H9 (cell line): ENCODE measurements at regions not wholly inside any gene's neighbourhood (a gene's known extent, or its start where the extent isn't known, plus 50 kb on each side); places are given as distances from the start of the nearest gene placed in this dataset.

Experiments
- DNase-seq: peaks from one replicate; pipeline ENCODE4 v3.0.0-alpha.2; 2017
- H2AFZ ChIP-seq: one replicate; pipeline ENCODE4 v1.6.1; 2013; ENCODE audit warnings: mild to moderate bottlenecking, low read length, control low read depth, moderate library complexity
- H2AK5ac ChIP-seq: 2 replicates; pipeline ENCODE4 v1.6.1; 2013; ENCODE audit warnings: low read length, control low read depth, mixed read lengths; ENCODE audit not compliant: insufficient read length
- H2BK120ac ChIP-seq: one replicate; pipeline ENCODE4 v1.6.1; 2013; ENCODE audit warnings: low read depth, mild to moderate bottlenecking, low read length, control low read depth, inconsistent platforms; ENCODE audit not compliant: poor library complexity, severe bottlenecking
- H2BK12ac ChIP-seq: 2 replicates; pipeline ENCODE4 v1.6.1; 2013; ENCODE audit warnings: low read length, control low read depth, mixed read lengths, low read depth; ENCODE audit not compliant: insufficient read length
- H2BK15ac ChIP-seq: 2 replicates; pipeline ENCODE4 v1.6.1; 2013; ENCODE audit warnings: low read depth, low read length, control low read depth
- H2BK20ac ChIP-seq: one replicate; pipeline ENCODE4 v1.6.1; 2013; ENCODE audit warnings: low read depth, mild to moderate bottlenecking, low read length, control low read depth, inconsistent platforms; ENCODE audit not compliant: poor library complexity, severe bottlenecking
- H2BK5ac ChIP-seq: 2 replicates; pipeline ENCODE4 v1.6.1; 2013; ENCODE audit warnings: low read length, control low read depth, mixed read lengths; ENCODE audit not compliant: insufficient read length
- H3K14ac ChIP-seq: 2 replicates; pipeline ENCODE4 v1.6.1; 2013; ENCODE audit warnings: low read length, control low read depth; ENCODE audit not compliant: insufficient read depth
- H3K18ac ChIP-seq: 2 replicates; pipeline ENCODE4 v1.6.1; 2013; ENCODE audit warnings: low read depth, mild to moderate bottlenecking, mixed read lengths, low read length, control low read depth; ENCODE audit not compliant: insufficient read length
- H3K23ac ChIP-seq: 2 replicates; pipeline ENCODE4 v1.6.1; 2013; ENCODE audit warnings: low read length, control low read depth, mixed read lengths, low read depth; ENCODE audit not compliant: insufficient read length
- H3K23me2 ChIP-seq: 2 replicates; pipeline ENCODE4 v1.6.1; 2013; ENCODE audit warnings: low read depth, mild to moderate bottlenecking, mixed read lengths, low read length, control low read depth; ENCODE audit not compliant: insufficient read length, poor library complexity, severe bottlenecking
- H3K27ac ChIP-seq: 2 replicates; pipeline ENCODE4 v1.5.1; 2013; ENCODE audit warnings: low read length, control low read depth, mixed read lengths, low read depth; ENCODE audit not compliant: insufficient read length
- H3K27me3 ChIP-seq: 2 replicates; pipeline ENCODE4 v1.6.1; 2013; ENCODE audit warnings: low read length, control low read depth, inconsistent platforms; ENCODE audit not compliant: insufficient read depth
- H3K4ac ChIP-seq: 2 replicates; pipeline ENCODE4 v1.6.1; 2013; ENCODE audit warnings: low read depth, mild to moderate bottlenecking, control low read depth, inconsistent platforms, low read length, moderate library complexity
- H3K4me1 ChIP-seq: 2 replicates; pipeline ENCODE4 v1.6.1; 2013; ENCODE audit warnings: low read length, control low read depth, inconsistent platforms; ENCODE audit not compliant: insufficient read depth
- H3K4me2 ChIP-seq: 2 replicates; pipeline ENCODE4 v1.6.1; 2013; ENCODE audit warnings: low read length, control low read depth, mixed read lengths; ENCODE audit not compliant: insufficient read length, insufficient read depth
- H3K56ac ChIP-seq: 2 replicates; pipeline ENCODE4 v1.6.1; 2013; ENCODE audit warnings: low read depth, mild to moderate bottlenecking, mixed read lengths, low read length, control low read depth; ENCODE audit not compliant: insufficient read length
- H3K79me1 ChIP-seq: 2 replicates; pipeline ENCODE4 v1.6.1; 2013; ENCODE audit warnings: low read depth, mild to moderate bottlenecking, moderate library complexity, low read length, control low read depth, inconsistent platforms; ENCODE audit not compliant: insufficient read depth, poor library complexity, severe bottlenecking
- H3K79me2 ChIP-seq: 2 replicates; pipeline ENCODE4 v1.6.1; 2013; ENCODE audit warnings: low read length, control low read depth, inconsistent platforms; ENCODE audit not compliant: insufficient read depth
- H3K9ac ChIP-seq: 2 replicates; pipeline ENCODE4 v1.6.1; 2013; ENCODE audit warnings: low read length, control low read depth, mixed read lengths; ENCODE audit not compliant: insufficient read length; ENCODE audit errors: extremely low read depth
- H3K9me3 ChIP-seq: one replicate; pipeline ENCODE4 v1.6.1; 2013; ENCODE audit warnings: low read depth, low read length, inconsistent platforms; ENCODE audit not compliant: control insufficient read depth
- H3T11ph ChIP-seq: one replicate; pipeline ENCODE4 v1.6.1; 2013; ENCODE audit warnings: mild to moderate bottlenecking, low read length, control low read depth, inconsistent platforms
- H4K20me1 ChIP-seq: one replicate; pipeline ENCODE4 v1.6.1; 2013; ENCODE audit not compliant: control insufficient read depth, insufficient read length, insufficient read depth
- H4K5ac ChIP-seq: 2 replicates; pipeline ENCODE4 v1.6.1; 2013; ENCODE audit warnings: low read depth, mild to moderate bottlenecking, mixed read lengths, low read length, control low read depth; ENCODE audit not compliant: insufficient read length
- H4K8ac ChIP-seq: replicated peaks from 2 replicates; pipeline ENCODE4 v1.6.1; 2013; ENCODE audit warnings: low read length, control low read depth, mixed read lengths, low read depth; ENCODE audit not compliant: insufficient read length
- H4K91ac ChIP-seq: 2 replicates; pipeline ENCODE4 v1.6.1; 2013; ENCODE audit warnings: low read depth, mild to moderate bottlenecking, moderate library complexity, mixed read lengths, low read length, control low read depth; ENCODE audit not compliant: insufficient read length
- H3K27ac Mint-ChIP-seq, 3 experiments: 2 replicates in 2 of 3; 3 replicates in 1 of 3; pipeline ENCODE4 v1.8.0; 2020 to 2021; ENCODE audit warnings: mixed read lengths in 3 of 3, mild to moderate bottlenecking in 1 of 3, moderate library complexity in 1 of 3
- H3K27me3 Mint-ChIP-seq: 2 replicates; pipeline ENCODE4 v1.8.0; 2021; ENCODE audit warnings: low read depth, mild to moderate bottlenecking, moderate library complexity, mixed read lengths
- H3K36me3 Mint-ChIP-seq, 3 experiments: 2 replicates in 2 of 3; 3 replicates in 1 of 3; pipeline ENCODE4 v1.8.0; 2020 to 2021; ENCODE audit warnings: low read depth in 3 of 3, mixed read lengths in 3 of 3; ENCODE audit not compliant: insufficient read depth in 1 of 3
- H3K4me1 Mint-ChIP-seq, 2 experiments: 2 replicates each; pipeline ENCODE4 v1.8.0; 2020; ENCODE audit warnings: mixed read lengths in 2 of 2
- H3K4me3 Mint-ChIP-seq, 2 experiments: 2 replicates in 1 of 2; 3 replicates in 1 of 2; pipeline ENCODE4 v1.8.0; 2020 to 2021; ENCODE audit warnings: mild to moderate bottlenecking in 2 of 2, mixed read lengths in 2 of 2, moderate library complexity in 1 of 2
- H3K9me3 Mint-ChIP-seq, 2 experiments: 2 replicates in 1 of 2; 3 replicates in 1 of 2; pipeline ENCODE4 v1.8.0; 2020; ENCODE audit warnings: mild to moderate bottlenecking in 2 of 2, mixed read lengths in 2 of 2, moderate library complexity in 1 of 2
- CTCF ChIP-seq: fragments of 200-600 bp; sonication (generic); conservative IDR thresholded peaks from 3 replicates; pipeline ENCODE4 v1.8.0; 2021; ENCODE audit warnings: antibody characterized with exemption, mild to moderate bottlenecking
- WGBS: extraction: QIAGEN DNeasy Blood & Tissue Kit; methylation state at CpG from one replicate; pipeline ENCODE4 v1.1.7; 2013; ENCODE audit warnings: missing lambda C conversion rate, low lambda C conversion rate, mixed read lengths; ENCODE audit not compliant: insufficient read length; ENCODE audit errors: extremely low coverage; 5-methylcytosine and 5-hydroxymethylcytosine counted together

- H3K23me2 ChIP-seq = no peaks in the 10 kb centered on the region
- H2AK5ac ChIP-seq = no peak overlapping the region
- no peaks in the 10 kb centered on the region for H3K27me3 ChIP-seq
- H4K20me1 ChIP-seq = no peaks in the 10 kb centered on the region
- H3K4ac ChIP-seq = no peak overlapping the region
- H3T11ph ChIP-seq = no peak overlapping the region
- no peak overlapping the region for H2BK12ac ChIP-seq
- no peak overlapping the region for H3K4me3 Mint-ChIP-seq
- no peak overlapping the region for H3K23ac ChIP-seq
- H3K36me3 Mint-ChIP-seq = peaks cover 2 to 5% (median 2%) of the 10 kb centered on the region in 3 experiments; a peak in 4 of 7 replicates
- no peaks in the 10 kb centered on the region for H3K4me1 ChIP-seq
- no peak overlapping the region for H3K27ac ChIP-seq
- H3K56ac ChIP-seq = no peak overlapping the region
- H2BK120ac ChIP-seq = no peak overlapping the region
- H3K9me3 ChIP-seq = no peaks in the 10 kb centered on the region
- no peaks in the 10 kb centered on the region for H3K79me1 ChIP-seq
- no peak overlapping the region for H3K14ac ChIP-seq
- H2AFZ ChIP-seq = no peak overlapping the region
- peaks cover 3 to 16% of the 10 kb centered on the region in 2 experiments for H3K9me3 Mint-ChIP-seq
- H3K18ac ChIP-seq = no peak overlapping the region
- no peaks in the 10 kb centered on the region for H3K27me3 Mint-ChIP-seq
- H3K9ac ChIP-seq = no peak overlapping the region
- DNase-seq = no peak
- H3K79me2 ChIP-seq = no peaks in the 10 kb centered on the region
- TF ChIP-seq CTCF = no peak
- no peak overlapping the region for H2BK5ac ChIP-seq
- no peaks in the 10 kb centered on the region for H3K4me1 Mint-ChIP-seq
- H4K5ac ChIP-seq = no peak overlapping the region
- no peak overlapping the region for H3K27ac Mint-ChIP-seq
- no peak overlapping the region for H2BK20ac ChIP-seq
- H4K8ac ChIP-seq = no peak overlapping the region
- H2BK15ac ChIP-seq = no peak overlapping the region
- no peak overlapping the region for H3K4me2 ChIP-seq
- no peak overlapping the region for H4K91ac ChIP-seq
- no CpG with 5 or more reads among the region's 2 CpGs for WGBS
These were observed 470.1 kb downstream of the TMX3 start for GRCh38 chr18:68244786-68245185.
